Neutrophil (primary cell): ENCODE measurements at regions not wholly inside any gene's neighbourhood (a gene's known extent, or its start where the extent isn't known, plus 50 kb on each side); places are given as distances from the start of the nearest gene placed in this dataset.
"Not testable (repeated sequence)": the region's sequence is repeated elsewhere in the genome, so short reads cannot be mapped to it uniquely, and the experiment has no call there.

Experiments used
- H3K27ac ChIP-seq: fragments of 200-600 bp; sonication (generic); 2 replicates; pipeline ENCODE4 v1.5.1; 2016; ENCODE audit warnings: mild to moderate bottlenecking, moderate library complexity
- H3K27me3 ChIP-seq: fragments of 200-600 bp; sonication (generic); 2 replicates; pipeline ENCODE4 v1.6.0; 2016; ENCODE audit warnings: mild to moderate bottlenecking
- H3K36me3 ChIP-seq: fragments of 200-600 bp; sonication (generic); 2 replicates; pipeline ENCODE4 v1.5.1; 2017
- H3K4me1 ChIP-seq, 2 experiments: fragments of 200-600 bp in 1 of 2; sonication (generic) in 1 of 2; 1 replicate in 1 of 2; 2 replicates in 1 of 2; pipeline versions ENCODE4 v1.5.1 to v1.6.1; 2013 to 2016; ENCODE audit warnings: low read depth in 1 of 2, low read length in 1 of 2, mild to moderate bottlenecking in 1 of 2, moderate library complexity in 1 of 2; ENCODE audit not compliant: control insufficient read depth in 1 of 2, insufficient read depth in 1 of 2
- H3K4me3 ChIP-seq, 2 experiments: fragments of 200-600 bp in 1 of 2; sonication (generic) in 1 of 2; 1 replicate in 1 of 2; 2 replicates in 1 of 2; pipeline ENCODE4 v1.5.1; 2013 to 2016; ENCODE audit warnings: low read depth in 1 of 2, low read length in 1 of 2, mild to moderate bottlenecking in 1 of 2, moderate library complexity in 1 of 2
- H3K9me3 ChIP-seq: fragments of 200-600 bp; sonication (generic); 2 replicates; pipeline ENCODE4 v1.5.1; 2016
- TF ChIP-seq, protein P1 (sequence below): fragments of 200-600 bp; sonication (generic); IDR thresholded peaks from 2 replicates; pipeline ENCODE4 v1.5.1; 2016; ENCODE audit warnings: antibody characterized with exemption

DNA sequence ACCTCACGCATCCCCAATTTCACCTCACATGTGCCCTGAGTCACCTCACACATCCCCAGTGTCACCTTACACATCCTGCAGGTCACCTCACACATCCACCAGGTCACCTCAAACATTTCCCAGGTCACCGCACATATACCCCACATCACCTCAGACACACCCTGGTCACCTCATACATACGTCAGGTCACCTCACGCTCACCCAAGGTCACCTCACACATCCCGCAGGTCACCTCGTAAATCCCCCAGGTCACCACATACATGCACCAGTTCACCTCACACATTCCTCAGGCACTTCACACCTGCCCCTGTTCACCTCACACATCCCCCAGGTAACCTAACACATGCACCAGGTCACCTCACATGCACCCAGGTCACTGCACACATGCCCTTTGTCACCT lies 864.0 kb downstream of the TMEM121 start:
- Histone ChIP-seq H3K4me3 (no peak overlapping the region), H3K27ac (no peak overlapping the region), H3K4me1 (no peaks in the 10 kb centered on the region), H3K9me3 (no peaks in the 10 kb centered on the region), H3K36me3 (no peaks in the 10 kb centered on the region), H3K27me3 (no peaks in the 10 kb centered on the region)
- TF ChIP-seq, protein P1, sequence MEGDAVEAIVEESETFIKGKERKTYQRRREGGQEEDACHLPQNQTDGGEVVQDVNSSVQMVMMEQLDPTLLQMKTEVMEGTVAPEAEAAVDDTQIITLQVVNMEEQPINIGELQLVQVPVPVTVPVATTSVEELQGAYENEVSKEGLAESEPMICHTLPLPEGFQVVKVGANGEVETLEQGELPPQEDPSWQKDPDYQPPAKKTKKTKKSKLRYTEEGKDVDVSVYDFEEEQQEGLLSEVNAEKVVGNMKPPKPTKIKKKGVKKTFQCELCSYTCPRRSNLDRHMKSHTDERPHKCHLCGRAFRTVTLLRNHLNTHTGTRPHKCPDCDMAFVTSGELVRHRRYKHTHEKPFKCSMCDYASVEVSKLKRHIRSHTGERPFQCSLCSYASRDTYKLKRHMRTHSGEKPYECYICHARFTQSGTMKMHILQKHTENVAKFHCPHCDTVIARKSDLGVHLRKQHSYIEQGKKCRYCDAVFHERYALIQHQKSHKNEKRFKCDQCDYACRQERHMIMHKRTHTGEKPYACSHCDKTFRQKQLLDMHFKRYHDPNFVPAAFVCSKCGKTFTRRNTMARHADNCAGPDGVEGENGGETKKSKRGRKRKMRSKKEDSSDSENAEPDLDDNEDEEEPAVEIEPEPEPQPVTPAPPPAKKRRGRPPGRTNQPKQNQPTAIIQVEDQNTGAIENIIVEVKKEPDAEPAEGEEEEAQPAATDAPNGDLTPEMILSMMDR, result no peak

DNA sequence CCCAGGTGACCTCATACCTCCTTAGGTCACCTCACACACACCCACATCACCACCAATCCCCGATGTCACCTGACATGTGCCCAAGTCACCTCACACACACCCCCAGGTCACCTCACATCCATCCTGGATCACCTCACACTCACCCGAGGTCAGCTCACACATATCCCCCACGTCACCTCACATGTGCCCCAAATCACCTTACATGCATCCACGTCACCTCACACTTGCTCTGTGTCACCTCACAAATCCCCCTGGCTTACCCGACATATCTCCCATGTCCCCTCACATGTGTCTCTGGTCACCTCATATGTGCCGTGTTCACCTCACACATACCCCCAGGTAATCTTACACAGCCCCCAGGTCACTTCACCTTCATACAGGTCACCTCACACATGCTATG lies 864.6 kb downstream of the TMEM121 start:
- H3K36me3 ChIP-seq, result no peaks in the 10 kb centered on the region
- no peaks in the 10 kb centered on the region for H3K4me1 ChIP-seq
- no peak overlapping the region for H3K4me3 ChIP-seq
- no peak overlapping the region for H3K27ac ChIP-seq
- H3K27me3 ChIP-seq, result no peaks in the 10 kb centered on the region
- TF ChIP-seq, protein P1, result no peak
- H3K9me3 ChIP-seq, result no peaks in the 10 kb centered on the region

DNA sequence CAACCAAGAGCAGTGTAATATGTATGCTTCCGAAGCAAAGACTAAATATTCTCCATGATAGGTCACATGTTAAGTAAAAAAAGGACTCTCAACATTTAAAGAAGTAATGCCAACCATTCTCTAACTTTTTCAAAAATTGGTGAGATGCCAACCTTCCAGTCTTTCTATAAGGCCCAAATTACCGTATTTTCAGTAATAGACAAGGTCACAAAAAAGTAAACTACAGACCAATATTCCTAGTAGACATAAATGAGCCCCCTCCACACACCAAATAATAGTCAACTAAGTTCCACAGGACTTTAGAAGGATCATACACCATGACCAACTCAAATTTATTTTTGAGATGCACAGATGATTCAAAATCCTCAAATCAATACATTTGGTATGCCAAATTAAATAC lies 867.4 kb downstream of the TMEM121 start:
- Histone ChIP-seq H3K27me3 (no peaks in the 10 kb centered on the region), H3K27ac (no peak overlapping the region), H3K36me3 (no peaks in the 10 kb centered on the region), H3K4me1 (no peaks in the 10 kb centered on the region), H3K9me3 (no peaks in the 10 kb centered on the region), H3K4me3 (no peak overlapping the region)
- TF ChIP-seq, protein P1, result no peak

DNA sequence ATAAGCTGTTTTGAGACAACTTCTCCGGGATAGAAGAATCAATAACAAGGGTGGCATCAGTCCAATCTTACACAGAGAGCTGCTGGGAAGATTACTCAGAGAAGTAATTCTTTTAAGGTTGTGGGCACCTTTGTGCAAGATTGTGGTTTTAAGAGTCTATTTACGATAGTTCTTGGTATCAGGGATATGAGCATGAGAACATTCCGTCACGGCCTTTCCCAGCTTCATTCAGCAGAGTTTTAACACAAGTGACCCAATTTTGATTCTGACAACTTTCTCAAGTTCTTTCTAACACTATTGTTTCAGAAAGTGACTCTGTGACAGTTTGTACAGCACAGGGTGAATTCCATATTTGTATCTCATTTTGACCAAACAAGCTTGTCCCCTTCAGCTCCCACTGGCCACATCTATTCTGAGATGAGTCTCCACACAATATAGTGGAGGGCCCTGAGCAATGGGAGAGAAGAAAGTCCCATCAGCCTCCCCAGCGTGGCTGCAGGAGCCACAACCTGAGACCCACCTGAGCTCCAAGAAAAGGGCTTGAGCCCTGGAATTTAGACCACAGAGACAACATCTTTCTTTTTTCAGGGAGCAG lies 869.2 kb downstream of the TMEM121 start:
- Histone ChIP-seq H3K27ac (no peak overlapping the region), H3K27me3 (no peaks in the 10 kb centered on the region), H3K4me1 (no peaks in the 10 kb centered on the region), H3K4me3 (no peak overlapping the region), H3K9me3 (no peaks in the 10 kb centered on the region), H3K36me3 (no peaks in the 10 kb centered on the region)
- TF ChIP-seq, protein P1, result no peak

DNA sequence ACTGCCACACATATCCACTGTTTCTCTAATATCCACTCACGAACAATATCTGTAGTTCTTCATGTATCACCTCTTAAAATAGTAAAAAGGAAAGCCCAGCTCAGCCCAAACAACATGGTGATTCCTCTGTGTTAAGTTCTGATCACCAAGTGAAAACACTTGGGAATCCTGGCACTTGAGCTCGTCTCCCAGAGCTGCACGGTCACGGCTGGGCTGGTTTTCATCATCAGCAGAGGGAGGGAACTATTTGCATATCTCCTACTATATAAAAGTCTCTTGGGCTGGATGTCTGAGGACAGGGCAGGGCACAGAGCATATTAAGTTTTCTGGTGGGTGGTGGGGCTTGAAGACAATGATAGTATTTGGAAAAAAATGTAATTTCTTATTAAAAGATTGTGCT lies 870.6 kb downstream of the TMEM121 start:
- Histone ChIP-seq H3K27me3 (no peaks in the 10 kb centered on the region), H3K36me3 (no peaks in the 10 kb centered on the region), H3K4me1 (no peaks in the 10 kb centered on the region), H3K4me3 (no peak overlapping the region), H3K9me3 (no peaks in the 10 kb centered on the region), H3K27ac (no peak overlapping the region)
- TF ChIP-seq, protein P1, result no peak

DNA sequence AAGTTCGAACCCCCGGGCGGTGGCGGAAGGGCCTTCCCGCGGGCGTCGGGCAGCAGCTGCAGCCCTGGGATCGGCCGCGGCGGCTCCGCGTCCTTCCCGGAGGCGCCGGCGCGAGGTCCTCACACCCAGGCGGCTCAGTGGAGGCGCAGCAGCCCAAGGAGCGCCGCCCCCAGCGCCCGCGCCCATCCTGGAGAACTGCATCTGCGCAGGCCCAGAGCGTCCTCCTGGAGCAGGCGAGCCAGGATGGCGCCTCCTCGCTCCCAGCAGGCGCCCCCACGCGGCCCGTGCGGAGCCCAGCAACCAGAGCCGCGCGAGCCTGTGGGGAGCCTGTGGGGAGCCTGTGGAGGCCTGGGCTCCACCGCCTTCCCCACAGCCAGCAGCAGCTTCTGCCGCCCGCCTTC lies 872.5 kb downstream of the TMEM121 start:
- not testable (repeated sequence) for H3K36me3 ChIP-seq, H3K9me3 ChIP-seq, H3K4me3 ChIP-seq, H3K4me1 ChIP-seq, H3K27ac ChIP-seq, H3K27me3 ChIP-seq

DNA sequence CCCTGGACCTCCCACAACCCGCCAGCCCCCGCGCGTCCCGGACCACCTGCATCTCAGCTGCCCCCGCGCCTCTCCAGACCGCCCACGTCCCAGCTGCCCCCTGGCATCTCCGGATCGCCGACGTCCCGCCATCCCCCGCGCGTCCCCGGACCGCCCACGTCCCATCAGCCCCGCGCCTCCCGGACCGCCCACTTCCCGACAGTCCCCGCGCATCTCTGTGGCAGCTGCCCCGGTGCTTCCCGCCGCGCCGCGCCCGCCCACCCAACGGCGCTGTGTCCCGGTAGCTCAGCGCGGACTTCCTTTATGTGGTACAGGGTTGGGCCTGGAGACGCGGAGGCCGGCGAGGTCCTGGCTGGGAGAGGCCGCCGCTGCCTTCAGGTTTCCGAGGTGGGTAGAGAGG lies 874.9 kb downstream of the TMEM121 start:
- not testable (repeated sequence) for H3K27ac ChIP-seq, H3K27me3 ChIP-seq, H3K4me3 ChIP-seq, H3K36me3 ChIP-seq, H3K9me3 ChIP-seq, H3K4me1 ChIP-seq

DNA sequence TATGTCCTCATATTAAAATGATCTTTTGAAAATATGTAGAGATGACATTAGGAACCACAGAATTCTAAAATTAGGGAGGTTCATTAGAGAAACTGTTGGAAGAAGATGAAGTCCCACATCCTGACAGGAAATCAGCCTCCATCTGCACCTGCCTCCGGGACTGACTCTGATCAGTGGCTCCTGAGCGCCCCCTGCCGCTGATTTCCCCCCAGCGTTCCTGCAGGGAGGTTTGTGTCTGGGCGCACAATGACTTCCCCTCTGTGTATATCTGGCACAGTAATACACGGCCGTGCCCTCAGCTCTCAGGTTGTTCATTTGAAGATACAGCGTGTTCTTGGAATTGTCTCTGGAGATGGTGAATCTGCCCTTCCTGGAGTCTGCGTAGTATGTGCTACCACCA lies 883.8 kb downstream of the TMEM121 start:
- not testable (repeated sequence) for H3K9me3 ChIP-seq, H3K4me3 ChIP-seq, H3K36me3 ChIP-seq, H3K27me3 ChIP-seq, H3K4me1 ChIP-seq, H3K27ac ChIP-seq
